Vagina (tissue), 2 donors: ENCODE measurements at regions not wholly inside any gene's neighbourhood (a gene's known extent, or its start where the extent isn't known, plus 50 kb on each side); places are given as distances from the start of the nearest gene placed in this dataset.
"Not testable (repeated sequence)": the region's sequence is repeated elsewhere in the genome, so short reads cannot be mapped to it uniquely, and the experiment has no call there.

ENCODE experiments used
- DNase-seq, 2 donors: peaks; one replicate each; pipeline ENCODE4 v3.0.0-alpha.2; 2017; ENCODE audit errors: extremely low spot score in 2 of 2
- H3K27ac ChIP-seq: fragments of 200-600 bp; sonication (generic); one replicate; pipeline ENCODE4 v1.5.1; 2019
- H3K27me3 ChIP-seq: fragments of 200-600 bp; sonication (generic); one replicate; pipeline ENCODE4 v1.5.1; 2019
- H3K36me3 ChIP-seq, 2 donors: fragments of 200-600 bp; sonication (generic); one replicate each; pipeline ENCODE4 v1.5.1; 2017 to 2019
- H3K4me1 ChIP-seq: fragments of 200-600 bp; sonication (generic); one replicate; pipeline ENCODE4 v1.5.1; 2019
- H3K4me3 ChIP-seq, 2 donors: fragments of 200-600 bp; sonication (generic); 1 replicate in 1 of 2; 2 replicates in 1 of 2; pipeline ENCODE4 v1.5.1; 2016 to 2019
- H3K9me3 ChIP-seq: fragments of 200-600 bp; sonication (generic); one replicate; pipeline ENCODE4 v1.5.1; 2019
- CTCF ChIP-seq, 3 experiments: fragments of 450-650 bp in 2 of 3; fragments of 200-600 bp in 1 of 3; sonication (generic) in 1 of 3; IDR thresholded peaks; one replicate each; pipeline ENCODE4 v1.5.1; 2017 to 2019; ENCODE audit warnings: antibody characterized with exemption in 3 of 3, mild to moderate bottlenecking in 2 of 3, moderate library complexity in 2 of 3
- POLR2A ChIP-seq, 2 donors: fragments of 450-650 bp; IDR thresholded peaks; one replicate each; pipeline ENCODE4 v1.6.1; 2017; ENCODE audit warnings: antibody characterized with exemption in 2 of 2, mild to moderate bottlenecking in 2 of 2, moderate library complexity in 2 of 2
- POLR2AphosphoS5 ChIP-seq, 2 donors: sonication (generic); formaldehyde crosslinking; IDR thresholded peaks; one replicate each; pipeline ENCODE4 v1.9.0; 2017; ENCODE audit warnings: antibody characterized with exemption in 2 of 2, mild to moderate bottlenecking in 2 of 2, low read depth in 1 of 2; ENCODE audit not compliant: insufficient read depth in 1 of 2
- intact Hi-C: fragments of 100-400 bp; cut with DNase I; formaldehyde crosslinking; loops from one replicate; pipeline ENCODE4 v1.15.1; 2023

- intact Hi-C loops, result no loop called here
- Histone ChIP-seq H3K4me1 (no peaks in the 10 kb centered on the region), H3K36me3 (no peaks in the 10 kb centered on the region), H3K27ac (no peak overlapping the region), H3K9me3 (no peaks in the 10 kb centered on the region), H3K27me3 (no peaks in the 10 kb centered on the region), H3K4me3 (no peak overlapping the region)
- TF ChIP-seq POLR2A (IDR thresholded peaks at IDR 0.05), result no peak
- no peak for TF ChIP-seq CTCF (IDR thresholded peaks at IDR 0.05)
- no peak for TF ChIP-seq POLR2AphosphoS5 (IDR thresholded peaks at IDR 0.05; ENCODE audit: insufficient read depth in 1 of 2, low read depth in 1 of 2)
- no peak for DNase-seq
Measured at GRCh38 chr2:187906021-187906420, 351.8 kb upstream of the TFPI start.

- DNase-seq, H3K4me1 ChIP-seq, H3K4me3 ChIP-seq, H3K27me3 ChIP-seq, H3K36me3 ChIP-seq, H3K27ac ChIP-seq, intact Hi-C loops, H3K9me3 ChIP-seq: not testable (repeated sequence)
Measured at GRCh38 chr2:187910922-187911321, 356.7 kb upstream of the TFPI start.

GRCh38 chr2:187912950-187913349, 358.7 kb upstream of the TFPI start:
- Histone ChIP-seq H3K9me3 (no peaks in the 10 kb centered on the region), H3K27ac (no peak overlapping the region)
- intact Hi-C loops, result no loop called here

GRCh38 chr2:187915810-187916209, 361.6 kb upstream of the TFPI start:
- no peak for DNase-seq
- Histone ChIP-seq H3K36me3 (no peaks in the 10 kb centered on the region), H3K27ac (no peak overlapping the region), H3K4me1 (no peaks in the 10 kb centered on the region), H3K4me3 (no peak overlapping the region), H3K27me3 (no peaks in the 10 kb centered on the region), H3K9me3 (no peaks in the 10 kb centered on the region)
- intact Hi-C loops, result no loop called here
- TF ChIP-seq POLR2AphosphoS5 (IDR thresholded peaks at IDR 0.05; ENCODE audit: insufficient read depth in 1 of 2, low read depth in 1 of 2) (no peak), CTCF (IDR thresholded peaks at IDR 0.05) (no peak), POLR2A (IDR thresholded peaks at IDR 0.05) (no peak)

More at GRCh38 chr2:187912950-187913349, 358.7 kb upstream of the TFPI start:
- Histone ChIP-seq H3K4me1 (no peaks in the 10 kb centered on the region), H3K4me3 (no peak overlapping the region), H3K27me3 (no peaks in the 10 kb centered on the region), H3K36me3 (no peaks in the 10 kb centered on the region)
- TF ChIP-seq POLR2A (IDR thresholded peaks at IDR 0.05), result no peak
- no peak for TF ChIP-seq CTCF (IDR thresholded peaks at IDR 0.05)
- no peak for TF ChIP-seq POLR2AphosphoS5 (IDR thresholded peaks at IDR 0.05; ENCODE audit: insufficient read depth in 1 of 2, low read depth in 1 of 2)
- no peak for DNase-seq

GRCh38 chr2:187916799-187917198, 362.6 kb upstream of the TFPI start:
- Histone ChIP-seq H3K4me1 (no peaks in the 10 kb centered on the region), H3K4me3 (no peak overlapping the region), H3K36me3 (no peaks in the 10 kb centered on the region), H3K27ac (no peak overlapping the region), H3K27me3 (no peaks in the 10 kb centered on the region), H3K9me3 (no peaks in the 10 kb centered on the region)
- intact Hi-C loops, result no loop called here
- TF ChIP-seq CTCF (IDR thresholded peaks at IDR 0.05), result no peak
- no peak for TF ChIP-seq POLR2A (IDR thresholded peaks at IDR 0.05)
- TF ChIP-seq POLR2AphosphoS5 (IDR thresholded peaks at IDR 0.05; ENCODE audit: insufficient read depth in 1 of 2, low read depth in 1 of 2), result no peak
- DNase-seq, result no peak

GRCh38 chr2:187917535-187917934, 363.3 kb upstream of the TFPI start:
- Histone ChIP-seq H3K27me3 (no peaks in the 10 kb centered on the region), H3K27ac (no peak overlapping the region), H3K4me1 (no peaks in the 10 kb centered on the region), H3K4me3 (no peak overlapping the region), H3K36me3 (no peaks in the 10 kb centered on the region), H3K9me3 (no peaks in the 10 kb centered on the region)
- intact Hi-C loops, result no loop called here
- no peak for TF ChIP-seq CTCF (IDR thresholded peaks at IDR 0.05)
- no peak for TF ChIP-seq POLR2AphosphoS5 (IDR thresholded peaks at IDR 0.05; ENCODE audit: insufficient read depth in 1 of 2, low read depth in 1 of 2)
- no peak for TF ChIP-seq POLR2A (IDR thresholded peaks at IDR 0.05)
- no peak for DNase-seq
